Brain microvascular endothelial cell (primary cell): ENCODE measurements at regions not wholly inside any gene's neighbourhood (a gene's known extent, or its start where the extent isn't known, plus 50 kb on each side); places are given as distances from the start of the nearest gene placed in this dataset.
"Not testable (repeated sequence)": the region's sequence is repeated elsewhere in the genome, so short reads cannot be mapped to it uniquely, and the experiment has no call there.

Source experiments
- DNase-seq: peaks from one replicate; pipeline ENCODE4 v3.0.0-alpha.2; 2020
- H3K27ac ChIP-seq: fragments of 250-450 bp; sonication (Bioruptor Pico); 2 replicates; pipeline ENCODE4 v1.5.1; 2020; ENCODE audit warnings: mild to moderate bottlenecking, moderate library complexity
- H3K27me3 ChIP-seq: fragments of 250-450 bp; sonication (Bioruptor Pico); replicated peaks from 2 replicates; pipeline ENCODE4 v1.5.1; 2020; ENCODE audit warnings: mild to moderate bottlenecking
- H3K36me3 ChIP-seq: fragments of 250-450 bp; sonication (Bioruptor Pico); replicated peaks from 2 replicates; pipeline ENCODE4 v1.5.1; 2020; ENCODE audit warnings: mild to moderate bottlenecking
- H3K4me3 ChIP-seq: 2 replicates; pipeline ENCODE4 v1.5.1; 2011; ENCODE audit warnings: low read depth, mild to moderate bottlenecking, control low read depth, low read length, moderate library complexity
- in situ Hi-C: cut with HindIII; loops from 2 replicates; pipeline ENCODE4 v1.10.0; 2017; ENCODE audit warnings: low sequenced_read_pairs, low pct_ligation_motif_present
- TF ChIP-seq, protein P1 (sequence below): IDR thresholded peaks from 2 replicates; pipeline ENCODE4 v1.5.1; 2011; ENCODE audit warnings: low read depth, mild to moderate bottlenecking, moderate library complexity, low read length, control low read depth, inconsistent platforms; ENCODE audit errors: missing control alignments

DNA sequence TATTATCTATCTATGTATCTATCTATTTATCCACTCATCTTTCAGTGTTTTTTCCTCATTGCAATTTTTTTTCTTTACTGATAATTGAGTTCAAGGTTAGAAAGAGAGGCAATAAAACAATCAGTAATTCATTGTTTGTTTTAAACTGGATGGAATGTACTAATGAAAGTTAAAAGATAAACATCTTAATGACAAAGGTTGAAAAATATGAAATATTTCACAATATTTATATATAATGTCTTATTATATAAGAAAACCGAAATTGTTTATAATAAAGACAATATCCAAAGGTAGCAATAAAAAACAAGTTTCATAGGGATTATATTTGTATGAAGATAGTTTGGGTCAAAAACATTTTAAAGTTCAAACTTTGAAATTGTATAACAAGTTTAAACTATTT is 1015.5 kb upstream of the MIR17HG start:
- in situ Hi-C loops = no loop called here
- Histone ChIP-seq H3K4me3 (no peak overlapping the region), H3K27me3 (no peaks in the 10 kb centered on the region), H3K36me3 (no peaks in the 10 kb centered on the region), H3K27ac (no peak overlapping the region)
- TF ChIP-seq, protein P1, sequence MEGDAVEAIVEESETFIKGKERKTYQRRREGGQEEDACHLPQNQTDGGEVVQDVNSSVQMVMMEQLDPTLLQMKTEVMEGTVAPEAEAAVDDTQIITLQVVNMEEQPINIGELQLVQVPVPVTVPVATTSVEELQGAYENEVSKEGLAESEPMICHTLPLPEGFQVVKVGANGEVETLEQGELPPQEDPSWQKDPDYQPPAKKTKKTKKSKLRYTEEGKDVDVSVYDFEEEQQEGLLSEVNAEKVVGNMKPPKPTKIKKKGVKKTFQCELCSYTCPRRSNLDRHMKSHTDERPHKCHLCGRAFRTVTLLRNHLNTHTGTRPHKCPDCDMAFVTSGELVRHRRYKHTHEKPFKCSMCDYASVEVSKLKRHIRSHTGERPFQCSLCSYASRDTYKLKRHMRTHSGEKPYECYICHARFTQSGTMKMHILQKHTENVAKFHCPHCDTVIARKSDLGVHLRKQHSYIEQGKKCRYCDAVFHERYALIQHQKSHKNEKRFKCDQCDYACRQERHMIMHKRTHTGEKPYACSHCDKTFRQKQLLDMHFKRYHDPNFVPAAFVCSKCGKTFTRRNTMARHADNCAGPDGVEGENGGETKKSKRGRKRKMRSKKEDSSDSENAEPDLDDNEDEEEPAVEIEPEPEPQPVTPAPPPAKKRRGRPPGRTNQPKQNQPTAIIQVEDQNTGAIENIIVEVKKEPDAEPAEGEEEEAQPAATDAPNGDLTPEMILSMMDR = no peak
- no peak for DNase-seq

DNA sequence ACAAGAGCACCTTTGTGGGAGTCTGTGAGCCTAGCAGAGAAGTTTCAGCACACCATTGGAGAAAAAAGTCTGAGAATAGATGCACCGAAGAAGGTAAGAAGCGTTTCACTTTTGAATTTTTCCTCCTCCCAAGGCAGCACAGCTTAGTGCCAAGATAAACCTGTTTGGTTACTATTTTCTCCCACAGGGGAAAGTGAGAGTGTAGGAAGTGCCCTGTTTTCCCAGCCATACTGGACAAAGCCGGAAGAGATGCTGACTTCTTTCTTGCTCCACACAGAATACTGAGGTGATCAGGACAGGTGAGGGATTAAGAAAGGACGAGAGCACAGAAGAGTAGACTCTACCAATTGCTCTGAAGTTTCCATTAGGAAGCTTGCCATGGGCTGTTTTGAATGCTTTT is 1011.0 kb upstream of the MIR17HG start:
- no peak overlapping the region for H3K27ac ChIP-seq
- in situ Hi-C loops = no loop called here
- no peaks in the 10 kb centered on the region for H3K36me3 ChIP-seq
- H3K27me3 ChIP-seq = no peaks in the 10 kb centered on the region
- no peak overlapping the region for H3K4me3 ChIP-seq
- TF ChIP-seq, protein P1 = no peak
- DNase-seq = no peak

- in situ Hi-C loops, H3K27ac ChIP-seq, H3K4me3 ChIP-seq, DNase-seq, H3K27me3 ChIP-seq, H3K36me3 ChIP-seq: not testable (repeated sequence)
Measured at GRCh38 chr13:90341348-90341747, 1006.1 kb upstream of the MIR17HG start.

DNA sequence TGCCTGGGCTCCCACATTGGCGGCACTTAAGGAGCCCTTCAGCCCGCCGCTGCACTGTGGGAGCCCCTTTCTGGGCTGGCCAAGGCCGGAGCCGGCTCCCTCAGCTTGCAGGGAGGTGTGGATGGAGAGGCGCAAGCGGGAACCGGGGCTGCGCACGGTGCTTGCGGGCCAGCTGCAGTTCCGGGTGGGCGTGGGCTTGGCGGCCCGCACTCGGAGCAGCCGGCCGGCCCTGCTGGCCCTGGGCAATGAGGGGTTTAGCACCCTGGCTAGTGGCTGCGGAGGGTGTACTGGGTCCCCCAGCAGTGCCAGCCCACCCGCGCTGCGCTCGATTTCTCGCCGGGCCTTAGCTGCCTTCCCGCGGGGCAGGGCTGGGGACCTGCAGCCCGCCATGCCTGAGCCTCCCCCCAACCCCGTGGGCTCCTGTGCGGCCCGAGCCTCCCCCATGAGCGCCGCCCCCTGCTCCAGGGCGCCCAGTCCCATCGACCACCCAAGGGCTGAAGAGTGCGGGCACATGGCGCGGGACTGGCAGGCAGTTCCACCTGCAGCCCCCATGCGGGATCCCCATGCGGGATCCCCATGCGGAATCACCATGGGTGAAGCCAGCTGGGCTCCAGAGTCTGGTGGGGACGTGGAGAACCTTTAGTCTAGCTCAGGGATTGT is 998.9 kb upstream of the MIR17HG start:
- H3K27ac ChIP-seq, H3K4me3 ChIP-seq, DNase-seq, H3K36me3 ChIP-seq, in situ Hi-C loops, H3K27me3 ChIP-seq: not testable (repeated sequence)

DNA sequence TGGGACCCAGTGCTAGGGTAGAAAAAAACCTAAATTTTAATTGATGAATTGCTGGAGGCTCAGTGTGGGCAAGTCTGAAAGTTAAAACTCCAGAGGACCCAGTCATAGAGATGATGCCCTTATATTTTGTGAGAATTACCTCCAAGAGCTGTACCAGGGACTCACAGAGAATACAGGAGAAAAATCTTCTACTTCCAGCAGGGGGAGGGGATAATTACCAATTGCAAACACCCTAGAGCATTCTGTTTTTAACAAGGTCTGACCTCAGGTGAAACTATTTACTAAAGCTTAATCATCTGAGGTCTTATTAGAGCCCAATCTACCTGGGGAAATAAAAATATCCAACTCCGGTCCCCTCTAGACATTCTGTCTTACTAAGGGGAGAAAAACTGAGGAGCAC is 994.7 kb upstream of the MIR17HG start:
- TF ChIP-seq, protein P1 = no peak
- DNase-seq = no peak
- in situ Hi-C loops = no loop called here
- no peak overlapping the region for H3K27ac ChIP-seq
- no peaks in the 10 kb centered on the region for H3K27me3 ChIP-seq
- no peak overlapping the region for H3K4me3 ChIP-seq
- H3K36me3 ChIP-seq = no peaks in the 10 kb centered on the region

GRCh38 chr13:90355162-90355751 is 992.2 kb upstream of the MIR17HG start:
- Histone ChIP-seq H3K27ac (no peak overlapping the region), H3K4me3 (no peak overlapping the region), H3K27me3 (no peaks in the 10 kb centered on the region), H3K36me3 (no peaks in the 10 kb centered on the region)
- in situ Hi-C loops = no loop called here
- TF ChIP-seq, protein P1 = no peak
- DNase-seq = no peak

DNA sequence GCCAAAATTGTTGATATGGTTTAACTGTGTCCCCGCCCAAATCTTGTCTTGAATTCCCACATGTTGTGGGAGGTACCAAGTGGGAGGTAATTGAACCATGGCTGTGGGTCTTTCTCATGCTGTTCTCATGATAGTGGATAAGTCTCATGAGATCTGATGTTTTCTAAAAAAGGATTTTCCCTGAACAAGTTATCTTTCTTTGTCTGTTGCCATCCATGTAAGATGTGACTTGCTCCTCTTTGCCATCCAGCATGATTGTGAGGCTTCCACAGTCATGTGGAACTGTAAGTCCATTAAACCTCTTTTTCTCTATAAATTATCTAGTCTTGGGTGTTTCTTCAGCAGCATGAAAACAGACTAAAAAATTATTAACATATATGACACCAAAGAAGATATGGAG is 986.7 kb upstream of the MIR17HG start:
- no peak overlapping the region for H3K4me3 ChIP-seq
- no peak for DNase-seq
- H3K27me3 ChIP-seq = no peaks in the 10 kb centered on the region
- H3K27ac ChIP-seq = no peak overlapping the region
- no peaks in the 10 kb centered on the region for H3K36me3 ChIP-seq
- TF ChIP-seq, protein P1 = no peak
- in situ Hi-C loops = no loop called here
